ENCODE measurements at regions not wholly inside any gene's neighbourhood (a gene's known extent, or its start where the extent isn't known, plus 50 kb on each side); places are given as distances from the start of the nearest gene placed in this dataset.
"Not testable (repeated sequence)": the region's sequence is repeated elsewhere in the genome, so short reads cannot be mapped to it uniquely, and the experiment has no call there.

DNA sequence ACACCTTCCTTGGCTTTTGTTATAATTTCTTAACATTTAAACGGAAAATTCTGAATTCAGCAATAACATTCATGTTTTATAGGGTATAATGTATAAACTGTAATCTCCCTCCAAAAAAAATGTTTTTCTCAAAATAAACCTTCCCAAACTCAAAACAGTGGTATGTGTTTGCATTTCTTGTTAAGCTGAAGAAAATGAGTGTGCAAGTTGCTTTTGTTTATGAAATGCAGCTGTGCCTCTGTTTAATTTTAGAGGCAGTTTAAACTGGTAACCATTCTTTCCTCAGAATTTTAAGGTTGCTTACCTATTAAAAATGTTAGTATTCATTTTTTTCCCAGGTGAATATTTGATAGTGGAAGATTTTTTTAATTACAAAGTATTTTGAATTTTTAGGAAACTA is 105.0 kb upstream of the ANKRD50 start:
- Histone ChIP-seq H3K9me3 (ENCODE audit: control insufficient read depth in 2 of 2, low read length in 2 of 2) (no peaks in the 10 kb centered on the region), H3K27me3 (ENCODE audit: control insufficient read depth in 1 of 2, insufficient read depth in 2 of 2, low read length in 2 of 2) (no peaks in the 10 kb centered on the region), H3K9ac (ENCODE audit: low read length in 2 of 2) (no peak overlapping the region), H3K4me3 (ENCODE audit: low read length in 2 of 2) (no peak overlapping the region), H3K4me1 (ENCODE audit: control insufficient read depth, insufficient read depth, low read length) (no peaks in the 10 kb centered on the region), H3K36me3 (ENCODE audit: control insufficient read depth in 2 of 2, insufficient read depth in 2 of 2, low read length in 2 of 2) (no peaks in the 10 kb centered on the region), H3K27ac (ENCODE audit: low read length) (no peak overlapping the region)

DNA sequence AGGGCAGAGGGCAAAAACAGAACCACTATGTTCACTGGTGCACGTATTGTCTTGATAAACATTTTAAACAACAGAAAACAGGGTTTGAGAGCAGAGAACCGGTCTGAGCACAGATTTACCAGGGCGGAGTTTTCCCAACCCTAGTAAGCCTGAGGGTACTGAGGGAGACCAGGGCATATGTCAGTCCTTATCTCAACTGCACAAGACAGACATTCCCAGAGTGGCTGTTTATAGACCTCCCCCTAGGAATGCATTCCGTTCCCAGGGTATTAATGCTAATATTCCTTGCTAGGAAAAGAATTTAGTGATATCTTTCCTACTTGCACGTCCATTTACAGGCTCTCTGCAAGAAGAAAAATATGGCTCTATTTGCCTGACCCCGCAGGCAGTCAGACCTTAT is 99.7 kb upstream of the ANKRD50 start:
- not testable (repeated sequence) for H3K27me3 ChIP-seq (ENCODE audit: control insufficient read depth in 1 of 2, insufficient read depth in 2 of 2, low read length in 2 of 2); H3K9me3 ChIP-seq (ENCODE audit: control insufficient read depth in 2 of 2, low read length in 2 of 2); H3K4me1 ChIP-seq (ENCODE audit: control insufficient read depth, insufficient read depth, low read length); H3K27ac ChIP-seq (ENCODE audit: low read length); H3K4me3 ChIP-seq (ENCODE audit: low read length in 2 of 2); H3K9ac ChIP-seq (ENCODE audit: low read length in 2 of 2); H3K36me3 ChIP-seq (ENCODE audit: control insufficient read depth in 2 of 2, insufficient read depth in 2 of 2, low read length in 2 of 2)

DNA sequence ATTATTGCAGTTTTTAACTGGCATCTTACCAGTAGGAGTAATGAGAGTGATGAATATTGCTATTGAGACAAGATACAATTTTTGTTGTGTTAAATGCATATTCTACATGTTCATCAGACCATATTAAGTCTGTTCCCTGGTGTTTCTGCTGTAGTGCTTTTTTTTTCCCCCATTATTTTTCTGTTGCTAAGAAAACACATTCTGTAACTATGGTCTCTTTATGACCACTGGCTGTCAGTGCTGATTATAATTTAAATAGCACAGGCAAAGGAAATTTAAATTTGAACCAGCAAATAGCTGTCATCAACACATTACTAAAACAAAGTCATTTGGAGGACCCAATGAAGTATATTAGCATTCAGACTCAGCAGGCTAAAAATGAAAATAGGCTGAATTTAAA is 98.3 kb upstream of the ANKRD50 start:
- Histone ChIP-seq H3K4me3 (ENCODE audit: low read length in 2 of 2) (no peak overlapping the region), H3K9ac (ENCODE audit: low read length in 2 of 2) (no peak overlapping the region), H3K36me3 (ENCODE audit: control insufficient read depth in 2 of 2, insufficient read depth in 2 of 2, low read length in 2 of 2) (no peaks in the 10 kb centered on the region), H3K9me3 (ENCODE audit: control insufficient read depth in 2 of 2, low read length in 2 of 2) (peaks cover 0 to 4% of the 10 kb centered on the region in 2 donors), H3K4me1 (ENCODE audit: control insufficient read depth, insufficient read depth, low read length) (no peaks in the 10 kb centered on the region), H3K27me3 (ENCODE audit: control insufficient read depth in 1 of 2, insufficient read depth in 2 of 2, low read length in 2 of 2) (no peaks in the 10 kb centered on the region), H3K27ac (ENCODE audit: low read length) (no peak overlapping the region)

DNA sequence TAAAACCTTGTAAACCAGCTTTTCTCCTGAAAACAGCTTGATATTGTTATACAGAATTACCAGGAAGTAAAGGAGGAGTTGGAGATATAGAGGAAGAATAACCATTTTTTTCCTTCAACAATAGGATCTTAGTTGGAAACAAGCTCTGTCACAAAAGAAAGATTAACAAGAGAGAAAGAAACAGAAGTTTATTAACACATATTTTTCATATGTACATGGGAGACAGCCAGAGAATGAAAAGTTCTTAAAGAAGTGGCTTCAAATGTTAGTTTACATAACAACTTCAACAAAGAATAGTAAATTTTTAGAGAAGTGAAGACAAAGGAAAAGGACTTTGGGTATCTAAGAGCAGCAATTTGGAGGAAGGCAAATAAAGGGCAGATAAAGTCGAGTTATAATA is 94.9 kb upstream of the ANKRD50 start:
- H3K27me3 ChIP-seq (ENCODE audit: control insufficient read depth in 1 of 2, insufficient read depth in 2 of 2, low read length in 2 of 2): no peaks in the 10 kb centered on the region
- H3K9me3 ChIP-seq (ENCODE audit: control insufficient read depth in 2 of 2, low read length in 2 of 2): peaks cover 0 to 4% of the 10 kb centered on the region in 2 donors
- no peaks in the 10 kb centered on the region for H3K4me1 ChIP-seq (ENCODE audit: control insufficient read depth, insufficient read depth, low read length)
- no peak overlapping the region for H3K4me3 ChIP-seq (ENCODE audit: low read length in 2 of 2)
- H3K9ac ChIP-seq (ENCODE audit: low read length in 2 of 2): no peak overlapping the region
- H3K27ac ChIP-seq (ENCODE audit: low read length): no peak overlapping the region
- H3K36me3 ChIP-seq (ENCODE audit: control insufficient read depth in 2 of 2, insufficient read depth in 2 of 2, low read length in 2 of 2): no peaks in the 10 kb centered on the region

DNA sequence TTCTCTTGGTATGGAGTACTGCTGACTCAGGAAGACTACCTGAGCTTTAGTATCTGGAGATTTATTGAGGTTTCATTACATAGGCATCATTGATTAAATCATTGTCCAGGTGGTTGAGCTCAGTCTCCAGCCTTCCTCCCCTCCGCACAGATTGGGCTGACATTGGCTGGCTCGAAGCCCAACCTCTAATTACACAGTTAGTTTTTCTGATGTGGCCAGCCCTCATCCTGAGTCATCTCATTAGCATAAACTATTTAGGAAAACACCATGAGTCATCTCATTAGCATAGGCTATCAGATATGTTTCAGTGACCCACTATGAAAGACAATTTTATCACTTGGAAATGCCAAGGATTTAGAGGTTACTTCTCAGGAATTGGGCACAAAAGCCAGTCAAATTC is 93.9 kb upstream of the ANKRD50 start:
- Histone ChIP-seq H3K9ac (ENCODE audit: low read length in 2 of 2) (no peak overlapping the region), H3K36me3 (ENCODE audit: control insufficient read depth in 2 of 2, insufficient read depth in 2 of 2, low read length in 2 of 2) (no peaks in the 10 kb centered on the region), H3K4me1 (ENCODE audit: control insufficient read depth, insufficient read depth, low read length) (no peaks in the 10 kb centered on the region), H3K27me3 (ENCODE audit: control insufficient read depth in 1 of 2, insufficient read depth in 2 of 2, low read length in 2 of 2) (no peaks in the 10 kb centered on the region), H3K27ac (ENCODE audit: low read length) (no peak overlapping the region), H3K9me3 (ENCODE audit: control insufficient read depth in 2 of 2, low read length in 2 of 2) (no peaks in the 10 kb centered on the region), H3K4me3 (ENCODE audit: low read length in 2 of 2) (no peak overlapping the region)

DNA sequence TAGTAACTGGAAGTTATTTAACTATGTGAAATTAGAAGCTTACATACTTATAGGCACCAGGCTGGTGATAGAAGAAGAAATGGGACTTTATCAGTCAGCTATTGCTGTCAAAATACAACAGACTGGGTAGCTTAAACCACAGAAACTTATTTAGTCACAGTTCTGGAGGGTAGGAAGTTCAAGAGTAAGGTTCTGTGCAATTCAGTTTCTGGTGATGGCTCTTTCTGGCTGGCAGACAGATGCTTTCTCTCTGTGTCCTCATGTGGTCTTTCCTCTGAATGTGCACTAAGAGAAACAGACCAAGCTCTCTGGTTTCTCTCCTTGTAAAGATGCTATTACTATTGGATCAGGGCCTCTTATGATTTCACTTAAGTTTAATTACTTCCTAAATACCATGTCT is 92.1 kb upstream of the ANKRD50 start:
- Histone ChIP-seq H3K9me3 (ENCODE audit: control insufficient read depth in 2 of 2, low read length in 2 of 2) (no peaks in the 10 kb centered on the region), H3K4me3 (ENCODE audit: low read length in 2 of 2) (no peak overlapping the region)

DNA sequence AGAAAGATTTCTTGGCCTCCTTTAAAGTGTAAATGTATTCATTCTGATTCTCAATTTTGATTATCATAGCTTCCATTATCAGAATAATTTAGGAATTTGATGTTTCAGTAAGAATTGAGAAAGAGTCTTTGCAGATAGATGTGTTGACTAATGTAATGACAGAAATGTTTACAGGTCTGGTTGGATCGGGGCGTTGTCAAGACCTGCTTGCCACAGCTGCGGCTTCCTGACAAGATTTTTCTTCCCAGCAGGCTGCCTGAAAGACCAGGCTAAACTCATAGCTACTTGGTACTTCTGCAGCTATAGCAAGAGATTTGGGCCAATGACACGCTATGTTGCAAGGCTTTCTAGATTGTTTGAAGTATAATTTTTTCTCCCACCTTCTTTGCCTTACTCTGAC is 91.5 kb upstream of the ANKRD50 start:
- no peaks in the 10 kb centered on the region for H3K36me3 ChIP-seq (ENCODE audit: control insufficient read depth in 2 of 2, insufficient read depth in 2 of 2, low read length in 2 of 2)
- no peak overlapping the region for H3K27ac ChIP-seq (ENCODE audit: low read length)
- H3K27me3 ChIP-seq (ENCODE audit: control insufficient read depth in 1 of 2, insufficient read depth in 2 of 2, low read length in 2 of 2): no peaks in the 10 kb centered on the region
- no peak overlapping the region for H3K4me3 ChIP-seq (ENCODE audit: low read length in 2 of 2)
- H3K9me3 ChIP-seq (ENCODE audit: control insufficient read depth in 2 of 2, low read length in 2 of 2): no peaks in the 10 kb centered on the region
- no peak overlapping the region for H3K9ac ChIP-seq (ENCODE audit: low read length in 2 of 2)
- no peaks in the 10 kb centered on the region for H3K4me1 ChIP-seq (ENCODE audit: control insufficient read depth, insufficient read depth, low read length)

More for the DNA sequence above, 92.1 kb upstream of the ANKRD50 start:
- Histone ChIP-seq H3K9ac (ENCODE audit: low read length in 2 of 2) (no peak overlapping the region), H3K27me3 (ENCODE audit: control insufficient read depth in 1 of 2, insufficient read depth in 2 of 2, low read length in 2 of 2) (no peaks in the 10 kb centered on the region), H3K36me3 (ENCODE audit: control insufficient read depth in 2 of 2, insufficient read depth in 2 of 2, low read length in 2 of 2) (no peaks in the 10 kb centered on the region), H3K27ac (ENCODE audit: low read length) (no peak overlapping the region), H3K4me1 (ENCODE audit: control insufficient read depth, insufficient read depth, low read length) (no peaks in the 10 kb centered on the region)

DNA sequence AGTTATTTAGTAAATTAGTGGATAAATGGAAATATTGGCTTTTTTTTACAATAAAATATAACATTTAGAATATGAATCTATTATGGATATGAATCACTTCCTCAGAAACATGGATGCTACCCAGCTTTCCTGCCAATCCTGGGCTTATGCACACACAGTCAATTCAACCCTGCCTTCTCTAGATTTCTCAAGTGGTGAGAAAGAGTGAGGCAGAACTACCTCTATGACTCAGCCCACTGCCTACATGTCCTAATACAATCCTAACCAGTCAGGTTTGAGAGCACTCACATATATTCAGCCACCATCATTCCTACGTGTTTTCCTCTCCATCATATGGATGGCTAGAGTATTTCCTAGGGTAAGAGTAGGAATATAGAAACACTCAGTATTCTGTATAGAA is 91.1 kb upstream of the ANKRD50 start:
- H3K9me3 ChIP-seq (ENCODE audit: control insufficient read depth in 2 of 2, low read length in 2 of 2): no peaks in the 10 kb centered on the region
- no peaks in the 10 kb centered on the region for H3K36me3 ChIP-seq (ENCODE audit: control insufficient read depth in 2 of 2, insufficient read depth in 2 of 2, low read length in 2 of 2)
- no peak overlapping the region for H3K27ac ChIP-seq (ENCODE audit: low read length)

DNA sequence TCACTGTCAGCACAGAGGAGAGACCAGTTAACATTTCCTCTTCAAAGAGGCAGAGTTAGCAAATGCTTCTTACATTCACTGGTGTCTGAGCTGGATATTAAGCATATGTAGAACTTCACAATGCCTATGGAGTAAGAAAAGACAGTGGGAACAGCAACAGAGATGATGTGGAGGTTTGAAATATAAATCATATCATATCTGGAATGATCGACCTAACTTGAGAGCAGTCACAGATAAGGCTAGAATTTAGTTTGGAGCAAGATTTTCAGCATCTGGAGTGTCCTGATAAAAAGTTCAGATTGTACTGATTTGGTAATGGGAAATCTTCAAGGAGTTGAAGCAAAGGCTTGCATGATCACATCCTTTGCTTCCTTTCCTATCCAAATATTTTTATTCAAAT is 90.5 kb upstream of the ANKRD50 start:
- no peak overlapping the region for H3K4me3 ChIP-seq (ENCODE audit: low read length in 2 of 2)
- H3K27ac ChIP-seq (ENCODE audit: low read length): no peak overlapping the region
- H3K36me3 ChIP-seq (ENCODE audit: control insufficient read depth in 2 of 2, insufficient read depth in 2 of 2, low read length in 2 of 2): no peaks in the 10 kb centered on the region
- no peaks in the 10 kb centered on the region for H3K27me3 ChIP-seq (ENCODE audit: control insufficient read depth in 1 of 2, insufficient read depth in 2 of 2, low read length in 2 of 2)
- H3K4me1 ChIP-seq (ENCODE audit: control insufficient read depth, insufficient read depth, low read length): no peaks in the 10 kb centered on the region
- no peaks in the 10 kb centered on the region for H3K9me3 ChIP-seq (ENCODE audit: control insufficient read depth in 2 of 2, low read length in 2 of 2)
- no peak overlapping the region for H3K9ac ChIP-seq (ENCODE audit: low read length in 2 of 2)

More for the DNA sequence above, 91.1 kb upstream of the ANKRD50 start:
- Histone ChIP-seq H3K27me3 (ENCODE audit: control insufficient read depth in 1 of 2, insufficient read depth in 2 of 2, low read length in 2 of 2) (no peaks in the 10 kb centered on the region), H3K9ac (ENCODE audit: low read length in 2 of 2) (no peak overlapping the region), H3K4me3 (ENCODE audit: low read length in 2 of 2) (no peak overlapping the region), H3K4me1 (ENCODE audit: control insufficient read depth, insufficient read depth, low read length) (no peaks in the 10 kb centered on the region)

DNA sequence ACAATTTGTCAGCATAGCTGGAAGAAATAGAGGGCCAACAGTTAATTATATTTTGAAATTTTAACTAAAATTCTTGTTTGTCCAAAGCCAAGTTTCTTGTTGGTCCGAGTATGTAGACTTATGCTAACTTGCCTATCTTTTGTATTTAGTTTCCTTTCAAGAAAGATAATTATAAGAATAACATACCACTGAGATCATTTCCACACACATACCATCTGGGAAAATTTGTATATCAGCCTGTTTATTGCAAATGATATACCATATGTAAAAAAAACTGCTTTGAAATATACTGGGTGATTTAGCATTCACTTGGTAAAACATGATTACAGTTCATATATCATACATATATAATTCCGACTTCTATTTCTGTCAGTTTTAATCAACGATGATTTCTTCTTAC is 84.7 kb upstream of the ANKRD50 start:
- Histone ChIP-seq H3K4me1 (ENCODE audit: control insufficient read depth, insufficient read depth, low read length) (no peaks in the 10 kb centered on the region), H3K27me3 (ENCODE audit: control insufficient read depth in 1 of 2, insufficient read depth in 2 of 2, low read length in 2 of 2) (no peaks in the 10 kb centered on the region), H3K27ac (ENCODE audit: low read length) (no peak overlapping the region), H3K4me3 (ENCODE audit: low read length in 2 of 2) (no peak overlapping the region), H3K36me3 (ENCODE audit: control insufficient read depth in 2 of 2, insufficient read depth in 2 of 2, low read length in 2 of 2) (no peaks in the 10 kb centered on the region), H3K9me3 (ENCODE audit: control insufficient read depth in 2 of 2, low read length in 2 of 2) (no peaks in the 10 kb centered on the region), H3K9ac (ENCODE audit: low read length in 2 of 2) (no peak overlapping the region)

DNA sequence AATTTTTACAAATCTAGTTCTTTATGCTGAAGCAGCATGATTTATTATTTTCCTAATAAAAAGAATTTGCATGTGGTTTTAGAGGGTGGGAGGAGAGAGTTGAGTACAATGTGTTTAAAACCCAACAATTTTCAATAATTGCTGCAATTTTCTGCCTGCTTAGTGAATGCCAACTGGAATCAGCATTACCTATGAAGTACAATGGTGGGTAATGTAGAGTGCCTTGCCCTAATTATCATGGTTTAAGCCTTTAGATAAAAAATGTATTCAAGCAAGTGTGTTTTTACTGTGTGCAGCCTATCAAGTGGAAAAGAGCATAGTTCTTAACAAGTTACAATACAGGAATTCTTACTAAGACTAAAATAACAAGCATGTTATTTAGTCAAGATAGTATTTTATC is 77.9 kb upstream of the ANKRD50 start:
- Histone ChIP-seq H3K27ac (ENCODE audit: low read length) (no peak overlapping the region), H3K9ac (ENCODE audit: low read length in 2 of 2) (no peak overlapping the region), H3K36me3 (ENCODE audit: control insufficient read depth in 2 of 2, insufficient read depth in 2 of 2, low read length in 2 of 2) (no peaks in the 10 kb centered on the region), H3K9me3 (ENCODE audit: control insufficient read depth in 2 of 2, low read length in 2 of 2) (no peaks in the 10 kb centered on the region), H3K27me3 (ENCODE audit: control insufficient read depth in 1 of 2, insufficient read depth in 2 of 2, low read length in 2 of 2) (no peaks in the 10 kb centered on the region), H3K4me1 (ENCODE audit: control insufficient read depth, insufficient read depth, low read length) (no peaks in the 10 kb centered on the region), H3K4me3 (ENCODE audit: low read length in 2 of 2) (no peak overlapping the region)

DNA sequence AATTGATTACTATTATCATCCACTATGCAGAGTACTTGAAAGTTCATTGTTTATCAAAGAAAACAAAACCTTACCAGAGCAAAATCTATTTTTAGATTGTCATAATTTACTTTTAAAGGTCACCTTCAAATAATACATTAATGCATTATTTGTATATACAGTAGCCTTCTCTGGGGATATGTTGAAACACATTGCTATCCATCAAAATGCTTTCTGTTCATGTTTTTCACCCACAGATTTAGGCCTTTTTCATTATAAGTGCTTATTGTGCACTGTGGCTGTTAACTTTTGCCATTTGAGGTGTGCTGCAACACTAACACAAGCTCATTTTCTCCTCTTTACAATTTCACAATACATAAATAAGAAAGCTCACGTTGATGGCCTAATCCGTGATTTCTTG is 74.1 kb upstream of the ANKRD50 start:
- Histone ChIP-seq H3K9ac (ENCODE audit: low read length in 2 of 2) (no peak overlapping the region), H3K27me3 (ENCODE audit: control insufficient read depth in 1 of 2, insufficient read depth in 2 of 2, low read length in 2 of 2) (no peaks in the 10 kb centered on the region), H3K4me3 (ENCODE audit: low read length in 2 of 2) (no peak overlapping the region), H3K4me1 (ENCODE audit: control insufficient read depth, insufficient read depth, low read length) (no peaks in the 10 kb centered on the region), H3K27ac (ENCODE audit: low read length) (no peak overlapping the region), H3K9me3 (ENCODE audit: control insufficient read depth in 2 of 2, low read length in 2 of 2) (no peaks in the 10 kb centered on the region), H3K36me3 (ENCODE audit: control insufficient read depth in 2 of 2, insufficient read depth in 2 of 2, low read length in 2 of 2) (no peaks in the 10 kb centered on the region)
